ENCODE measurements at regions not wholly inside any gene's neighbourhood (a gene's known extent, or its start where the extent isn't known, plus 50 kb on each side); places are given as distances from the start of the nearest gene placed in this dataset.

- no peak for TF ChIP-seq CTCF (IDR thresholded peaks at IDR 0.05; ENCODE audit: insufficient read depth, low read length, poor library complexity, severe bottlenecking)
- no peak for DNase-seq (ENCODE audit: low read depth)
- no peak overlapping the region for H3K4me3 ChIP-seq (ENCODE audit: low read depth, low read length)
- no peaks in the 10 kb centered on the region for H3K36me3 ChIP-seq (ENCODE audit: control insufficient read depth, insufficient read depth, low read length)
- no peaks in the 10 kb centered on the region for H3K27me3 ChIP-seq (ENCODE audit: control insufficient read depth, insufficient read depth, low read length)
Observed at GRCh38 chr10:83127942-83128575, 1011.2 kb upstream of the GHITM start.

- Histone ChIP-seq H3K36me3 (ENCODE audit: control insufficient read depth, insufficient read depth, low read length) (no peaks in the 10 kb centered on the region), H3K4me3 (ENCODE audit: low read depth, low read length) (no peak overlapping the region), H3K27me3 (ENCODE audit: control insufficient read depth, insufficient read depth, low read length) (no peaks in the 10 kb centered on the region)
- DNase-seq (ENCODE audit: low read depth), result no peak
- no peak for TF ChIP-seq CTCF (IDR thresholded peaks at IDR 0.05; ENCODE audit: insufficient read depth, low read length, poor library complexity, severe bottlenecking)
Observed at GRCh38 chr10:83140811-83141210, 998.5 kb upstream of the GHITM start.

- Histone ChIP-seq H3K27me3 (ENCODE audit: control insufficient read depth, insufficient read depth, low read length) (no peaks in the 10 kb centered on the region), H3K4me3 (ENCODE audit: low read depth, low read length) (no peak overlapping the region), H3K36me3 (ENCODE audit: control insufficient read depth, insufficient read depth, low read length) (no peaks in the 10 kb centered on the region)
- no peak for TF ChIP-seq CTCF (IDR thresholded peaks at IDR 0.05; ENCODE audit: insufficient read depth, low read length, poor library complexity, severe bottlenecking)
- no peak for DNase-seq (ENCODE audit: low read depth)
Observed at GRCh38 chr10:83142074-83142563, 997.2 kb upstream of the GHITM start.

GRCh38 chr10:83144461-83144860 lies 994.8 kb upstream of the GHITM start:
- Histone ChIP-seq H3K27me3 (ENCODE audit: control insufficient read depth, insufficient read depth, low read length) (no peaks in the 10 kb centered on the region), H3K36me3 (ENCODE audit: control insufficient read depth, insufficient read depth, low read length) (no peaks in the 10 kb centered on the region), H3K4me3 (ENCODE audit: low read depth, low read length) (no peak overlapping the region)
- no peak for DNase-seq (ENCODE audit: low read depth)
- TF ChIP-seq CTCF (IDR thresholded peaks at IDR 0.05; ENCODE audit: insufficient read depth, low read length, poor library complexity, severe bottlenecking), result no peak

GRCh38 chr10:83153714-83154113 lies 985.6 kb upstream of the GHITM start:
- no peaks in the 10 kb centered on the region for H3K36me3 ChIP-seq (ENCODE audit: control insufficient read depth, insufficient read depth, low read length)
- TF ChIP-seq CTCF (IDR thresholded peaks at IDR 0.05; ENCODE audit: insufficient read depth, low read length, poor library complexity, severe bottlenecking), result no peak
- DNase-seq (ENCODE audit: low read depth), result no peak

GRCh38 chr10:83164156-83164555 lies 975.2 kb upstream of the GHITM start:
- Histone ChIP-seq H3K4me3 (ENCODE audit: low read depth, low read length) (no peak overlapping the region), H3K27me3 (ENCODE audit: control insufficient read depth, insufficient read depth, low read length) (no peaks in the 10 kb centered on the region), H3K36me3 (ENCODE audit: control insufficient read depth, insufficient read depth, low read length) (no peaks in the 10 kb centered on the region)
- DNase-seq (ENCODE audit: low read depth), result no peak
- TF ChIP-seq CTCF (IDR thresholded peaks at IDR 0.05; ENCODE audit: insufficient read depth, low read length, poor library complexity, severe bottlenecking), result no peak

More at GRCh38 chr10:83153714-83154113, 985.6 kb upstream of the GHITM start:
- H3K4me3 ChIP-seq (ENCODE audit: low read depth, low read length), result no peak overlapping the region
- H3K27me3 ChIP-seq (ENCODE audit: control insufficient read depth, insufficient read depth, low read length), result no peaks in the 10 kb centered on the region

All from kidney epithelial cell (primary cell).